ENCODE measurements at regions not wholly inside any gene's neighbourhood (a gene's known extent, or its start where the extent isn't known, plus 50 kb on each side); places are given as distances from the start of the nearest gene placed in this dataset.
A peak's percentile ranks its signal among the peaks of the same experiment; 100 is the strongest.

DNA sequence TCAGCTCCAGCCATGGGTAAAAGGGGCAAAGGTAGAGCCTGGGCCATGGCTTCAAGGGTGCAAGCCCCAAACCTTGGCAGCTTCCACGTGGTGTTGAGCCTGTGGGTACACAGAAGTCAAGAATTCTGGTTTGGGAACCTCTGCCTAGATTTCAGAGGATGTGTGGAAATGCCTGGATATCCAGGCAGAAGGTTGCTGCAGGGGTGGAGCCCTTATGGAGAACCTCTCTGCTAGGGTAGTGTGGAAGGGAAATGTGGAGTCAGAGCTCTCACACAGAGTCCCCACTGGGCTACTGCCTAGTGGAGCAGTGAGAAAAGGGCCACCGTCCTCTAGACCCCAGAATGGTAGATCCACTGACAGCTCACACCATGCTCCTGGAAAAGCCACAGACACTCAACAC is 117.1 kb downstream of the NREP start:
- Histone ChIP-seq H3K27me3 (ENCODE audit: control insufficient read depth in 4 of 4, insufficient read depth in 4 of 4, low read length in 3 of 4) (no peaks in the 10 kb centered on the region), H3K4me1 (ENCODE audit: control insufficient read depth in 4 of 4, insufficient read depth in 4 of 4, low read length in 3 of 4) (peaks cover 0 to 23% (median 13%) of the 10 kb centered on the region in 4 donors), H3K9me3 (ENCODE audit: control insufficient read depth in 4 of 4, low read length in 3 of 4) (peaks cover 11 to 30% (median 16%) of the 10 kb centered on the region in 4 donors), H3K4me3 (ENCODE audit: low read depth in 1 of 3, low read length in 3 of 3) (peak overlapping the region in 1 of 3 donors; percentile 16), H3K9ac (ENCODE audit: low read depth in 1 of 2, low read length in 2 of 2) (no peak overlapping the region), H3K36me3 (ENCODE audit: control insufficient read depth in 4 of 4, insufficient read depth in 3 of 4, low read depth in 1 of 4, low read length in 3 of 4) (no peaks in the 10 kb centered on the region), H3K27ac (ENCODE audit: low read depth in 1 of 2, low read length in 2 of 2) (no peak overlapping the region)
- TF ChIP-seq EGR1 (IDR thresholded peaks at IDR 0.05; ENCODE audit: low read depth in 2 of 2) (no peak), YY1 (IDR thresholded peaks at IDR 0.05) (no peak), HNF4A (conservative IDR thresholded peaks at IDR 0.05) (no peak), TAF1 (conservative IDR thresholded peaks at IDR 0.05) (no peak)
- DNase-seq (ENCODE audit: low spot score) = no peak
- 71% methylated on average over 2 of the region's 2 CpGs for WGBS

- Histone ChIP-seq H3K4me3 (ENCODE audit: low read depth in 1 of 3, low read length in 3 of 3) (no peak overlapping the region), H3K36me3 (ENCODE audit: control insufficient read depth in 4 of 4, insufficient read depth in 3 of 4, low read depth in 1 of 4, low read length in 3 of 4) (no peaks in the 10 kb centered on the region), H3K9ac (ENCODE audit: low read depth in 1 of 2, low read length in 2 of 2) (no peak overlapping the region), H3K27me3 (ENCODE audit: control insufficient read depth in 4 of 4, insufficient read depth in 4 of 4, low read length in 3 of 4) (no peaks in the 10 kb centered on the region), H3K9me3 (ENCODE audit: control insufficient read depth in 4 of 4, low read length in 3 of 4) (peaks cover 11 to 30% (median 16%) of the 10 kb centered on the region in 4 donors), H3K4me1 (ENCODE audit: control insufficient read depth in 4 of 4, insufficient read depth in 4 of 4, low read length in 3 of 4) (peaks cover 0 to 25% (median 15%) of the 10 kb centered on the region in 4 donors), H3K27ac (ENCODE audit: low read depth in 1 of 2, low read length in 2 of 2) (no peak overlapping the region)
- no peak for DNase-seq (ENCODE audit: low spot score)
- TF ChIP-seq EGR1 (IDR thresholded peaks at IDR 0.05; ENCODE audit: low read depth in 2 of 2) (no peak), FOXA2 (IDR thresholded peaks at IDR 0.05) (no peak), RAD21 (IDR thresholded peaks at IDR 0.05) (no peak)
- TF ChIP-seq, protein P1, sequence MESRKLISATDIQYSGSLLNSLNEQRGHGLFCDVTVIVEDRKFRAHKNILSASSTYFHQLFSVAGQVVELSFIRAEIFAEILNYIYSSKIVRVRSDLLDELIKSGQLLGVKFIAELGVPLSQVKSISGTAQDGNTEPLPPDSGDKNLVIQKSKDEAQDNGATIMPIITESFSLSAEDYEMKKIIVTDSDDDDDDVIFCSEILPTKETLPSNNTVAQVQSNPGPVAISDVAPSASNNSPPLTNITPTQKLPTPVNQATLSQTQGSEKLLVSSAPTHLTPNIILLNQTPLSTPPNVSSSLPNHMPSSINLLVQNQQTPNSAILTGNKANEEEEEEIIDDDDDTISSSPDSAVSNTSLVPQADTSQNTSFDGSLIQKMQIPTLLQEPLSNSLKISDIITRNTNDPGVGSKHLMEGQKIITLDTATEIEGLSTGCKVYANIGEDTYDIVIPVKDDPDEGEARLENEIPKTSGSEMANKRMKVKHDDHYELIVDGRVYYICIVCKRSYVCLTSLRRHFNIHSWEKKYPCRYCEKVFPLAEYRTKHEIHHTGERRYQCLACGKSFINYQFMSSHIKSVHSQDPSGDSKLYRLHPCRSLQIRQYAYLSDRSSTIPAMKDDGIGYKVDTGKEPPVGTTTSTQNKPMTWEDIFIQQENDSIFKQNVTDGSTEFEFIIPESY (IDR thresholded peaks at IDR 0.05) = no peak
- WGBS = 62% methylated on average over 2 of the region's 2 CpGs
These were observed 120.3 kb downstream of the NREP start for GRCh38 chr5:111636736-111637135.

- H3K9ac ChIP-seq (ENCODE audit: low read depth in 1 of 2, low read length in 2 of 2) = no peak overlapping the region
- 28% methylated on average over 3 of the region's 3 CpGs for WGBS
- no peak overlapping the region for H3K4me3 ChIP-seq (ENCODE audit: low read depth in 1 of 3, low read length in 3 of 3)
- H3K27me3 ChIP-seq (ENCODE audit: control insufficient read depth in 4 of 4, insufficient read depth in 4 of 4, low read length in 3 of 4) = no peaks in the 10 kb centered on the region
- H3K9me3 ChIP-seq (ENCODE audit: control insufficient read depth in 4 of 4, low read length in 3 of 4) = peaks cover 11 to 30% (median 16%) of the 10 kb centered on the region in 4 donors
- H3K27ac ChIP-seq (ENCODE audit: low read depth in 1 of 2, low read length in 2 of 2) = peak overlapping the region; percentile 78 to 91
- peak; percentile 39 to 42 for TF ChIP-seq HNF4A (conservative IDR thresholded peaks at IDR 0.05)
- TF ChIP-seq, protein P1 (IDR thresholded peaks at IDR 0.05) = no peak
- peak in 1 of 2 donors; percentile 14 for TF ChIP-seq RAD21 (IDR thresholded peaks at IDR 0.05)
- no peak for TF ChIP-seq FOXA2 (IDR thresholded peaks at IDR 0.05)
- TF ChIP-seq ATF3 (IDR thresholded peaks at IDR 0.05) = peak; percentile 60
- TF ChIP-seq, protein P2, sequence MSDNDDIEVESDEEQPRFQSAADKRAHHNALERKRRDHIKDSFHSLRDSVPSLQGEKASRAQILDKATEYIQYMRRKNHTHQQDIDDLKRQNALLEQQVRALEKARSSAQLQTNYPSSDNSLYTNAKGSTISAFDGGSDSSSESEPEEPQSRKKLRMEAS (IDR thresholded peaks at IDR 0.05) = no peak
- TF ChIP-seq GABPA (IDR thresholded peaks at IDR 0.05 in 1 of 2, conservative IDR thresholded peaks at IDR 0.05 in 1 of 2) = no peak
- no peak for TF ChIP-seq YY1 (IDR thresholded peaks at IDR 0.05)
- peak; percentile 50 for TF ChIP-seq SP1 (IDR thresholded peaks at IDR 0.05)
- TF ChIP-seq RXRA (IDR thresholded peaks at IDR 0.05) = peak; percentile 73 to 81
- no peak for TF ChIP-seq TAF1 (conservative IDR thresholded peaks at IDR 0.05)
- no peak for DNase-seq (ENCODE audit: low spot score)
- peaks cover 0 to 25% (median 15%) of the 10 kb centered on the region in 4 donors for H3K4me1 ChIP-seq (ENCODE audit: control insufficient read depth in 4 of 4, insufficient read depth in 4 of 4, low read length in 3 of 4)
- H3K36me3 ChIP-seq (ENCODE audit: control insufficient read depth in 4 of 4, insufficient read depth in 3 of 4, low read depth in 1 of 4, low read length in 3 of 4) = no peaks in the 10 kb centered on the region
These were observed 121.0 kb downstream of the NREP start for GRCh38 chr5:111635916-111636570.

Measured in liver (tissue), 7 donors.